ENCODE measurements at regions not wholly inside any gene's neighbourhood (a gene's known extent, or its start where the extent isn't known, plus 50 kb on each side); places are given as distances from the start of the nearest gene placed in this dataset.
A peak's percentile ranks its signal among the peaks of the same experiment; 100 is the strongest.

GRCh38 chr4:33386764-33387163, 2666.6 kb downstream of the PCDH7 start:
- ATAC-seq (no peak), DNase-seq (ENCODE audit: low read depth in 1 of 2, low spot score in 1 of 2) (peak in 1 of 2 experiments; percentile 4), FAIRE-seq (no peak)
- no peak overlapping the region for H3K4me3 ChIP-seq
- TF ChIP-seq POLR2AphosphoS2 (conservative IDR thresholded peaks at IDR 0.05; ENCODE audit: low read length) (no peak), MYC (IDR thresholded peaks at IDR 0.05; ENCODE audit: borderline replicate concordance, low read length) (no peak), RNF2 (IDR thresholded peaks at IDR 0.05; ENCODE audit: borderline replicate concordance, low read depth) (no peak), ZC3H11A (IDR thresholded peaks at IDR 0.05) (no peak), MAX (IDR thresholded peaks at IDR 0.05) (no peak), JUN (IDR thresholded peaks at IDR 0.05) (no peak), HDAC2 (IDR thresholded peaks at IDR 0.05) (no peak), SREBF2 (IDR thresholded peaks at IDR 0.05) (no peak), MAFK (IDR thresholded peaks at IDR 0.05; ENCODE audit: partially characterized antibody) (no peak), CHD4 (IDR thresholded peaks at IDR 0.05; ENCODE audit: borderline replicate concordance) (no peak), MAZ (IDR thresholded peaks at IDR 0.05; ENCODE audit: borderline replicate concordance, low read depth, low read length) (no peak), TP53 (CRISPR knock-in tag; IDR thresholded peaks at IDR 0.05) (no peak), EP300 (IDR thresholded peaks at IDR 0.05) (no peak), CTCF (IDR thresholded peaks at IDR 0.05) (no peak), HOXB5 (CRISPR knock-in tag; IDR thresholded peaks at IDR 0.05) (no peak), HOXB13 (CRISPR knock-in tag; IDR thresholded peaks at IDR 0.05; ENCODE audit: low read depth) (no peak)
- H3K4me1 ChIP-seq, result no peaks in the 10 kb centered on the region
- H3K9me3 ChIP-seq, result no peaks in the 10 kb centered on the region
- ChIA-PET CTCF (no interaction called here), POLR2A (no interaction called here)
- H3K27ac ChIP-seq, result no peak overlapping the region
- no peak overlapping the region for H3K4me2 ChIP-seq

DNA sequence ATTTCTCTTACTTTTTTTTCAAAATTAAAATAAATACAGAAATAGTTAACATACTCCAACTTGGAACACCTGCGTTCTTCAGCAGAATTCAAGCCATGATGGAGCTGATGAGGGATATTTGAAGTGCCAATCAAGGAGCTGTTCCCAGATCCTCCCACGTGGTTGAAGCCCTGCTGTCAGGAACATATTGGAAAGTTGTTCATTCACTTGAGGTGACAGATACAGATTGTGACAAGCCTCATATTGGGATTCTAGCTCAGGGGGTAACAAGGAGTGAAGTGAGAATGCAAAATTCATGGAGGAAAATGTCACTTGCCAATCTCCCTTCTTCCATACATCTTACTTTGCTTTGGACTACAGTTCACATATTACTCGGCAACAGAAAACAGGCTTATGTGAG, 2670.8 kb downstream of the PCDH7 start:
- POLR2A ChIA-PET, result no interaction called here
- ATAC-seq (no peak), FAIRE-seq (no peak), DNase-seq (ENCODE audit: low read depth in 1 of 2, low spot score in 1 of 2) (no peak)
- no peaks in the 10 kb centered on the region for H3K9me3 ChIP-seq
- WGBS (ENCODE audit: missing lambda C conversion rate), result 44% methylated on average over 3 of the region's 3 CpGs
- CTCF ChIA-PET, result no interaction called here
- H3K4me1 ChIP-seq, result no peaks in the 10 kb centered on the region
- no peak overlapping the region for H3K27ac ChIP-seq
- TF ChIP-seq USF2 (IDR thresholded peaks at IDR 0.05) (no peak), KDM5A (IDR thresholded peaks at IDR 0.05) (no peak), MAX (IDR thresholded peaks at IDR 0.05) (no peak), NR3C1 (IDR thresholded peaks at IDR 0.05) (no peak), HMGXB4 (CRISPR knock-in tag; IDR thresholded peaks at IDR 0.05; ENCODE audit: borderline replicate concordance) (no peak), POLR2AphosphoS2 (conservative IDR thresholded peaks at IDR 0.05; ENCODE audit: low read length) (no peak)
- H3K4me2 ChIP-seq, result no peak overlapping the region
- H3K4me3 ChIP-seq, result no peak overlapping the region
